SK-N-SH (cell line): ENCODE measurements at regions not wholly inside any gene's neighbourhood (a gene's known extent, or its start where the extent isn't known, plus 50 kb on each side); places are given as distances from the start of the nearest gene placed in this dataset.

Experiments
- CTCF ChIP-seq: fragments of 200-600 bp; sonication (generic); IDR thresholded peaks from 2 replicates; pipeline ENCODE4 v1.6.1; 2017; ENCODE audit warnings: antibody characterized with exemption, mild to moderate bottlenecking, moderate library complexity
- NFIC ChIP-seq: IDR thresholded peaks from 2 replicates; pipeline ENCODE4 v1.4.0; 2012; ENCODE audit warnings: borderline replicate concordance
- NRF1 ChIP-seq: IDR thresholded peaks from 2 replicates; pipeline ENCODE4 v1.6.1; 2012; ENCODE audit warnings: low read depth, mild to moderate bottlenecking, low read length
- REST ChIP-seq: IDR thresholded peaks from 2 replicates; pipeline ENCODE4 v1.6.1; 2012; ENCODE audit warnings: mild to moderate bottlenecking, low read depth, low read length, moderate library complexity
- SIN3A ChIP-seq: IDR thresholded peaks from 2 replicates; pipeline ENCODE4 v1.6.1; 2012; ENCODE audit warnings: low read depth, mild to moderate bottlenecking, low read length, moderate library complexity, borderline replicate concordance
- YY1 ChIP-seq: IDR thresholded peaks from 2 replicates; pipeline ENCODE4 v1.4.0; 2012; ENCODE audit warnings: low read depth, mild to moderate bottlenecking
- ZBTB33 ChIP-seq: IDR thresholded peaks from 2 replicates; pipeline ENCODE4 v1.4.0; 2012; ENCODE audit warnings: low read depth, borderline replicate concordance

GRCh38 chr2:122209377-122209776 is 453.9 kb downstream of the TSN start:
- TF ChIP-seq YY1 (no peak), CTCF (no peak), ZBTB33 (no peak), NRF1 (no peak), SIN3A (no peak), NFIC (no peak), REST (no peak)
